ENCODE measurements at regions not wholly inside any gene's neighbourhood (a gene's known extent, or its start where the extent isn't known, plus 50 kb on each side); places are given as distances from the start of the nearest gene placed in this dataset.
"Not testable (repeated sequence)": the region's sequence is repeated elsewhere in the genome, so short reads cannot be mapped to it uniquely, and the experiment has no call there.

DNA sequence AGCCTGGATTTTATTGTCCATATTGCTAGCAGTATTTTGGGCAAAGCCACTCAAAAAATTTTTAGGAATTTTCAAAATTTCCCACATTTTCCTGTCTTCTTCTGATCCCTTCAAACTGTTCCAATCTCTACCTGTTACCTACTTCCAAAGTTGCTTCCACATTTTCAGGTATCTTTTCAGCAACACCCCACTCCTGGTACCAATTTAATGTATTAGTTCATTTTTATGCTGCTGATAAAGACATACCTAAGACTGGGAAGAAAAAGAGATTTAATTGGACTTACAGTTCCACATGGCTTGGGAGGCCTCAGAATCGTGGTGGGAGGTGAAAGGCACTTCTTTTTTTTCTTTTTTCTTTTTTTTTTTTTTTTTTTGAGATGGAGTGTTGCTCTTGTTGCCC is 73.6 kb upstream of the COL1A2 start:
- not testable (repeated sequence) for H3K27ac ChIP-seq (ENCODE audit: low read depth, low read length); H3K4me1 ChIP-seq (ENCODE audit: insufficient read depth, low read length); H3K9ac ChIP-seq (ENCODE audit: low read length); H3K9me3 ChIP-seq (ENCODE audit: low read length); H3K27me3 ChIP-seq (ENCODE audit: control insufficient read depth in 1 of 2, insufficient read depth in 2 of 2, low read length in 2 of 2); H3K36me3 ChIP-seq (ENCODE audit: insufficient read depth, low read length); H3K4me3 ChIP-seq (ENCODE audit: low read depth in 1 of 2, low read length in 2 of 2)

- Histone ChIP-seq H3K27ac (ENCODE audit: low read depth, low read length) (no peak overlapping the region), H3K36me3 (ENCODE audit: insufficient read depth, low read length) (no peaks in the 10 kb centered on the region), H3K27me3 (ENCODE audit: control insufficient read depth in 1 of 2, insufficient read depth in 2 of 2, low read length in 2 of 2) (no peaks in the 10 kb centered on the region), H3K4me1 (ENCODE audit: insufficient read depth, low read length) (no peaks in the 10 kb centered on the region), H3K9ac (ENCODE audit: low read length) (no peak overlapping the region), H3K4me3 (ENCODE audit: low read depth in 1 of 2, low read length in 2 of 2) (no peak overlapping the region), H3K9me3 (ENCODE audit: low read length) (no peaks in the 10 kb centered on the region)
Measured at GRCh38 chr7:94323844-94324243, 70.9 kb upstream of the COL1A2 start.

DNA sequence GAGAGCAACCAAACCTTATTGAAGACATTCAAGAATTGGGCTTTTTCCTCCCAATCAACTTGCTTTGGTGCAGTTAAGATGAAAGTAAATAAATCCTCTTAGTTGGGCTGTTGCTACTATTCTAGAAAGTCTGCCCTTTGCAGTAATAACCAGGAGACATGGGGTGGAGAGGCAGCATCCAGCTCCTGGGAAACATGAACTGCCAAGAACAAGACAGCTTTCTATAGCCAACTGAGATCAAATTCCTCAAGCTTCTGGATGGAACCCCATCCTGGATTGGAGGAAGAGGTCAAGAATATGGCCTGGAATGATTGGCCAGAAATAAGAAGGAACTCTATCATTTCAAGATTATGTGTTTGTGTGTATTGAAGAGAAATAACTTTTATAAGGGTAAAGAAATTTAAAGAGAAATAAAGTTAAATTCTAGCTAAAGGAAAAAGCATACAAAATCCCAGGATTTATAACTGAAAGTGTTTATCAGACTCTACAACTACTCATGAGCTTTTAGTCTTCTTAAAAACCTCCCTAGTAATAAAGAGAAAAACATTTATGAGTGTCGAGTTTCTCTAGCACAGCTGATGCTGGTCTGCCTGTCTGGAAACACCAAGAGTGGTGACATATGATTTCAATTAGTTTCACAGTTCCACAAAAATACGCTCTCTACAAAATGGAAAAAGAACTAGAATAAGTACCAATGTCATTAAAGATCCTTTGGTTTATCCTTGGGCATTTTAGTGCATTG is 70.1 kb upstream of the COL1A2 start:
- Histone ChIP-seq H3K9me3 (ENCODE audit: low read length) (no peaks in the 10 kb centered on the region), H3K9ac (ENCODE audit: low read length) (no peak overlapping the region), H3K36me3 (ENCODE audit: insufficient read depth, low read length) (no peaks in the 10 kb centered on the region), H3K4me1 (ENCODE audit: insufficient read depth, low read length) (no peaks in the 10 kb centered on the region), H3K27me3 (ENCODE audit: control insufficient read depth in 1 of 2, insufficient read depth in 2 of 2, low read length in 2 of 2) (no peaks in the 10 kb centered on the region), H3K4me3 (ENCODE audit: low read depth in 1 of 2, low read length in 2 of 2) (no peak overlapping the region), H3K27ac (ENCODE audit: low read depth, low read length) (no peak overlapping the region)

DNA sequence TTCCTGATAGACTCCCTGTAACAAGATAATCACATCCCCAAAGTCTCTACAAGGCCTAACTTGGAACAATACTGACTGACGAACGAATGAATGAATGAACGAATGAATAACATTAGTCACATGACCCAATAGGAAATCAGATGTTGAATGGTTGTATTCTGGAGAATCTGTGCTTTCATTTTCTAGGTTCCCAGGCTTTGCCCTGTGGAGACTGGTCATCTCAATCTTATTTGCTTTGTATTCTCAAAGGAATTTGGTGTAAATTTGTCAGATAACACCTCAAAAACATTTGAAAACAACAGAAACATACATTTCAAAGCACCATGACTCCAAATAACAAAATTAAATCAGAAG is 69.6 kb upstream of the COL1A2 start:
- H3K27ac ChIP-seq (ENCODE audit: low read depth, low read length) = no peak overlapping the region
- no peak overlapping the region for H3K4me3 ChIP-seq (ENCODE audit: low read depth in 1 of 2, low read length in 2 of 2)
- no peaks in the 10 kb centered on the region for H3K36me3 ChIP-seq (ENCODE audit: insufficient read depth, low read length)
- H3K4me1 ChIP-seq (ENCODE audit: insufficient read depth, low read length) = no peaks in the 10 kb centered on the region
- H3K27me3 ChIP-seq (ENCODE audit: control insufficient read depth in 1 of 2, insufficient read depth in 2 of 2, low read length in 2 of 2) = no peaks in the 10 kb centered on the region
- H3K9me3 ChIP-seq (ENCODE audit: low read length) = no peaks in the 10 kb centered on the region
- H3K9ac ChIP-seq (ENCODE audit: low read length) = no peak overlapping the region

DNA sequence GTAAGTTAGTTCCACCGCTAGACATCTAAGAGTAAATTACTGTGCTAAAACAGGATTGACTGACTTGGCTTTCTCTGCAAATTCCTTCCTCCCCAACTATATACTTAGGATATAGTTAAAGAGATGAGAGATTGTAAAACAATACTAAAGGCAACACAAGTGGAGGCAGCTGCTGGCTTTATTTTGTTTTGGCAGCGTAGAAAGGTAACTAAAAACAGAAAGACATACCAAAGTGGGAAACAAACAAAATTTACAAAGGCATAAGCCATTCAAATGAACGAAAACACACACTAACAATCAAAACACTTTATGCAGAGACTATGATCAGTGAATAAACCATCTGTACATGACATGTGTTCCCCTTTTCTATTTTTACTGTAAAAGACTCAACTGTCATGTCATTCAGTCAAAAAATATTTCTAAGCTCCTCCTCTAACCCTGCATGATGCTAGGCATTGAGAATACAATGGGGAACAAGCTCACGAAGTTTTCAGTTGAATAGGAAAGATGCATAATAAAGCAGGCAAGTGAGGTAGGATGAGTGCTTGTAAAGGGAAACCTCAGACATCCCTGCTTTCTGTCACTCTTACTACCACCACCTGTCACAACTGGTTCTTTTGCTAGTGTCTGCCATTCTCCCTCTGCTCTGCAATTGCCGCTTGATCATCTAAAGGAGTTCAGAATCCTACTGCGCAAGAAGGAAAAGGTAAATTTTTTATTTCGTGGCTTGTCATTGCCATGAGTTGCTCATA is 64.2 kb upstream of the COL1A2 start:
- H3K27ac ChIP-seq (ENCODE audit: low read depth, low read length) = no peak overlapping the region
- H3K36me3 ChIP-seq (ENCODE audit: insufficient read depth, low read length) = no peaks in the 10 kb centered on the region
- H3K4me3 ChIP-seq (ENCODE audit: low read depth in 1 of 2, low read length in 2 of 2) = no peak overlapping the region
- no peak overlapping the region for H3K9ac ChIP-seq (ENCODE audit: low read length)
- no peaks in the 10 kb centered on the region for H3K4me1 ChIP-seq (ENCODE audit: insufficient read depth, low read length)
- no peaks in the 10 kb centered on the region for H3K27me3 ChIP-seq (ENCODE audit: control insufficient read depth in 1 of 2, insufficient read depth in 2 of 2, low read length in 2 of 2)
- H3K9me3 ChIP-seq (ENCODE audit: low read length) = no peaks in the 10 kb centered on the region

- H3K4me1 ChIP-seq (ENCODE audit: insufficient read depth, low read length) = peaks cover 4% of the 10 kb centered on the region
- H3K36me3 ChIP-seq (ENCODE audit: insufficient read depth, low read length) = no peaks in the 10 kb centered on the region
- H3K27ac ChIP-seq (ENCODE audit: low read depth, low read length) = no peak overlapping the region
- H3K9me3 ChIP-seq (ENCODE audit: low read length) = no peaks in the 10 kb centered on the region
- H3K9ac ChIP-seq (ENCODE audit: low read length) = no peak overlapping the region
- no peak overlapping the region for H3K4me3 ChIP-seq (ENCODE audit: low read depth in 1 of 2, low read length in 2 of 2)
- no peaks in the 10 kb centered on the region for H3K27me3 ChIP-seq (ENCODE audit: control insufficient read depth in 1 of 2, insufficient read depth in 2 of 2, low read length in 2 of 2)
Measured at GRCh38 chr7:94332571-94332970, 62.1 kb upstream of the COL1A2 start.

- Histone ChIP-seq H3K9ac (ENCODE audit: low read length) (no peak overlapping the region), H3K36me3 (ENCODE audit: insufficient read depth, low read length) (no peaks in the 10 kb centered on the region), H3K4me1 (ENCODE audit: insufficient read depth, low read length) (peaks cover 9% of the 10 kb centered on the region), H3K27ac (ENCODE audit: low read depth, low read length) (no peak overlapping the region), H3K27me3 (ENCODE audit: control insufficient read depth in 1 of 2, insufficient read depth in 2 of 2, low read length in 2 of 2) (no peaks in the 10 kb centered on the region), H3K4me3 (ENCODE audit: low read depth in 1 of 2, low read length in 2 of 2) (no peak overlapping the region), H3K9me3 (ENCODE audit: low read length) (no peaks in the 10 kb centered on the region)
Measured at GRCh38 chr7:94333810-94334209, 60.9 kb upstream of the COL1A2 start.

- no peaks in the 10 kb centered on the region for H3K36me3 ChIP-seq (ENCODE audit: insufficient read depth, low read length)
- peaks cover 9% of the 10 kb centered on the region for H3K4me1 ChIP-seq (ENCODE audit: insufficient read depth, low read length)
- no peak overlapping the region for H3K4me3 ChIP-seq (ENCODE audit: low read depth in 1 of 2, low read length in 2 of 2)
- no peak overlapping the region for H3K27ac ChIP-seq (ENCODE audit: low read depth, low read length)
- no peaks in the 10 kb centered on the region for H3K9me3 ChIP-seq (ENCODE audit: low read length)
- no peak overlapping the region for H3K9ac ChIP-seq (ENCODE audit: low read length)
- no peaks in the 10 kb centered on the region for H3K27me3 ChIP-seq (ENCODE audit: control insufficient read depth in 1 of 2, insufficient read depth in 2 of 2, low read length in 2 of 2)
Measured at GRCh38 chr7:94335586-94335985, 59.1 kb upstream of the COL1A2 start.

GRCh38 chr7:94336009-94336408 is 58.7 kb upstream of the COL1A2 start:
- Histone ChIP-seq H3K9me3 (ENCODE audit: low read length) (no peaks in the 10 kb centered on the region), H3K4me3 (ENCODE audit: low read depth in 1 of 2, low read length in 2 of 2) (no peak overlapping the region), H3K9ac (ENCODE audit: low read length) (no peak overlapping the region), H3K27me3 (ENCODE audit: control insufficient read depth in 1 of 2, insufficient read depth in 2 of 2, low read length in 2 of 2) (no peaks in the 10 kb centered on the region), H3K36me3 (ENCODE audit: insufficient read depth, low read length) (no peaks in the 10 kb centered on the region), H3K27ac (ENCODE audit: low read depth, low read length) (no peak overlapping the region), H3K4me1 (ENCODE audit: insufficient read depth, low read length) (peaks cover 9% of the 10 kb centered on the region)

GRCh38 chr7:94338921-94339371 is 55.7 kb upstream of the COL1A2 start:
- Histone ChIP-seq H3K27ac (ENCODE audit: low read depth, low read length) (no peak overlapping the region), H3K4me3 (ENCODE audit: low read depth in 1 of 2, low read length in 2 of 2) (no peak overlapping the region), H3K4me1 (ENCODE audit: insufficient read depth, low read length) (peaks cover 9% of the 10 kb centered on the region), H3K36me3 (ENCODE audit: insufficient read depth, low read length) (no peaks in the 10 kb centered on the region), H3K9ac (ENCODE audit: low read length) (no peak overlapping the region), H3K27me3 (ENCODE audit: control insufficient read depth in 1 of 2, insufficient read depth in 2 of 2, low read length in 2 of 2) (no peaks in the 10 kb centered on the region), H3K9me3 (ENCODE audit: low read length) (no peaks in the 10 kb centered on the region)

DNA sequence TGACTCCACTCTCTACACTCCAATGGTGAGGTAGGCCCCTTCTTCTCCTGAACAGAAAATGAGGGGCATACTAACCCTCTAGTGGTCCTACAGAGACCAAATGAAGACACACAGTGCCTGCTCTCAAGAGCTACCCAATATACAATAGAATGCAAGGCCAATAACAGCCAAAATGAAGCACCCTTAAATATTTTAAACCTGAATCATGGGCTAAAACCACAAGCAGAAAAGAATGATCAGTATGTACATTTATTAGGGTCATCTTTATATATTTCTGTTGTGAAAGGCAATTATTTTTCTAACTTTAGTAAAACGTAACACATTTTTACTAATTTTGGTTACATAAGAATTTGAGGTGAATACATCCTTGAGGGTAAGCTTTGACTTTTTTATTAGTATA is 49.9 kb upstream of the COL1A2 start:
- Histone ChIP-seq H3K4me3 (ENCODE audit: low read depth in 1 of 2, low read length in 2 of 2) (no peak overlapping the region), H3K4me1 (ENCODE audit: insufficient read depth, low read length) (peaks cover 6% of the 10 kb centered on the region), H3K9ac (ENCODE audit: low read length) (no peak overlapping the region), H3K36me3 (ENCODE audit: insufficient read depth, low read length) (no peaks in the 10 kb centered on the region), H3K27ac (ENCODE audit: low read depth, low read length) (no peak overlapping the region), H3K27me3 (ENCODE audit: control insufficient read depth in 1 of 2, insufficient read depth in 2 of 2, low read length in 2 of 2) (no peaks in the 10 kb centered on the region), H3K9me3 (ENCODE audit: low read length) (no peaks in the 10 kb centered on the region)
